Body of pancreas (tissue), 4 donors: ENCODE measurements at regions not wholly inside any gene's neighbourhood (a gene's known extent, or its start where the extent isn't known, plus 50 kb on each side); places are given as distances from the start of the nearest gene placed in this dataset.

ENCODE experiments used
- POLR2A ChIP-seq, 3 donors: fragments of 450-650 bp; IDR thresholded peaks; one replicate each; pipeline ENCODE4 v1.6.1; 2016; ENCODE audit warnings: antibody characterized with exemption in 3 of 3, mild to moderate bottlenecking in 2 of 3
- TF ChIP-seq, protein P1 (sequence below), 7 experiments: fragments of 450-650 bp in 4 of 7; fragments of 200-600 bp in 3 of 7; sonication (generic) in 3 of 7; IDR thresholded peaks; one replicate each; pipeline ENCODE4 v1.5.1; 2016 to 2019; ENCODE audit warnings: antibody characterized with exemption in 7 of 7

- TF ChIP-seq, protein P1, sequence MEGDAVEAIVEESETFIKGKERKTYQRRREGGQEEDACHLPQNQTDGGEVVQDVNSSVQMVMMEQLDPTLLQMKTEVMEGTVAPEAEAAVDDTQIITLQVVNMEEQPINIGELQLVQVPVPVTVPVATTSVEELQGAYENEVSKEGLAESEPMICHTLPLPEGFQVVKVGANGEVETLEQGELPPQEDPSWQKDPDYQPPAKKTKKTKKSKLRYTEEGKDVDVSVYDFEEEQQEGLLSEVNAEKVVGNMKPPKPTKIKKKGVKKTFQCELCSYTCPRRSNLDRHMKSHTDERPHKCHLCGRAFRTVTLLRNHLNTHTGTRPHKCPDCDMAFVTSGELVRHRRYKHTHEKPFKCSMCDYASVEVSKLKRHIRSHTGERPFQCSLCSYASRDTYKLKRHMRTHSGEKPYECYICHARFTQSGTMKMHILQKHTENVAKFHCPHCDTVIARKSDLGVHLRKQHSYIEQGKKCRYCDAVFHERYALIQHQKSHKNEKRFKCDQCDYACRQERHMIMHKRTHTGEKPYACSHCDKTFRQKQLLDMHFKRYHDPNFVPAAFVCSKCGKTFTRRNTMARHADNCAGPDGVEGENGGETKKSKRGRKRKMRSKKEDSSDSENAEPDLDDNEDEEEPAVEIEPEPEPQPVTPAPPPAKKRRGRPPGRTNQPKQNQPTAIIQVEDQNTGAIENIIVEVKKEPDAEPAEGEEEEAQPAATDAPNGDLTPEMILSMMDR (IDR thresholded peaks at IDR 0.05): no peak
- TF ChIP-seq POLR2A (IDR thresholded peaks at IDR 0.05): no peak
Observed at GRCh38 chr4:30904215-30904555, 184.0 kb downstream of the PCDH7 start.
